Upper lobe of left lung (tissue), 4 donors: ENCODE measurements at regions not wholly inside any gene's neighbourhood (a gene's known extent, or its start where the extent isn't known, plus 50 kb on each side); places are given as distances from the start of the nearest gene placed in this dataset.

Experiments used
- POLR2A ChIP-seq, 4 donors: fragments of 450-650 bp; IDR thresholded peaks; one replicate each; pipeline ENCODE4 v1.5.1; 2016 to 2017; ENCODE audit warnings: antibody characterized with exemption in 4 of 4, mild to moderate bottlenecking in 2 of 4
- POLR2AphosphoS5 ChIP-seq, 2 donors: sonication (generic); formaldehyde crosslinking; IDR thresholded peaks; one replicate each; pipeline ENCODE4 v1.5.1; 2017; ENCODE audit warnings: antibody characterized with exemption in 2 of 2
- TF ChIP-seq, protein P1 (sequence below), 6 experiments: fragments of 450-650 bp in 4 of 6; fragments of 200-600 bp in 2 of 6; sonication (generic) in 2 of 6; IDR thresholded peaks; one replicate each; pipeline ENCODE4 v1.5.1; 2016 to 2019; ENCODE audit warnings: antibody characterized with exemption in 6 of 6

DNA sequence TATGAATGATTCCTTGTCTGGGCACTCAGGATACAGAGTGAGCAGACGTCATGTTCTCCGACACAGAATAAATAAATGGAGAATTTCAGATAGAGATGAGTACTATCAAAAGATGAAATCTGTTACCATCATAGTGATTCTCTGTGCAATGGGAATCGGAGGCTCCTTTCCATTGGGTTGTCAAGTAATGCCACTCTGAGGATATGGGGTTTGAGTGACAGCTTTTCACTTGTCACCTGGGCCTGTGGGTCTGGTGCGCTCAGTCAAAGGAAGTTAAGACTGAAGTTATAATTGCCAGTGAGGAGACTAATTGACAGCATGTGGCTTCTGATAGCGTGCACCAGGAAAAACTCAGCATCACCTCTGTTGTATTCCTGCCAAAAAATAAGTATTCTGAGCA lies 387.2 kb downstream of the SOX11 start:
- no peak for TF ChIP-seq POLR2A (IDR thresholded peaks at IDR 0.05)
- TF ChIP-seq, protein P1, sequence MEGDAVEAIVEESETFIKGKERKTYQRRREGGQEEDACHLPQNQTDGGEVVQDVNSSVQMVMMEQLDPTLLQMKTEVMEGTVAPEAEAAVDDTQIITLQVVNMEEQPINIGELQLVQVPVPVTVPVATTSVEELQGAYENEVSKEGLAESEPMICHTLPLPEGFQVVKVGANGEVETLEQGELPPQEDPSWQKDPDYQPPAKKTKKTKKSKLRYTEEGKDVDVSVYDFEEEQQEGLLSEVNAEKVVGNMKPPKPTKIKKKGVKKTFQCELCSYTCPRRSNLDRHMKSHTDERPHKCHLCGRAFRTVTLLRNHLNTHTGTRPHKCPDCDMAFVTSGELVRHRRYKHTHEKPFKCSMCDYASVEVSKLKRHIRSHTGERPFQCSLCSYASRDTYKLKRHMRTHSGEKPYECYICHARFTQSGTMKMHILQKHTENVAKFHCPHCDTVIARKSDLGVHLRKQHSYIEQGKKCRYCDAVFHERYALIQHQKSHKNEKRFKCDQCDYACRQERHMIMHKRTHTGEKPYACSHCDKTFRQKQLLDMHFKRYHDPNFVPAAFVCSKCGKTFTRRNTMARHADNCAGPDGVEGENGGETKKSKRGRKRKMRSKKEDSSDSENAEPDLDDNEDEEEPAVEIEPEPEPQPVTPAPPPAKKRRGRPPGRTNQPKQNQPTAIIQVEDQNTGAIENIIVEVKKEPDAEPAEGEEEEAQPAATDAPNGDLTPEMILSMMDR (IDR thresholded peaks at IDR 0.05), result no peak
- no peak for TF ChIP-seq POLR2AphosphoS5 (IDR thresholded peaks at IDR 0.05)
